ENCODE measurements at regions not wholly inside any gene's neighbourhood (a gene's known extent, or its start where the extent isn't known, plus 50 kb on each side); places are given as distances from the start of the nearest gene placed in this dataset.

- no peak for ATAC-seq (ENCODE audit: low FRiP score)
- TF ChIP-seq, protein P1, sequence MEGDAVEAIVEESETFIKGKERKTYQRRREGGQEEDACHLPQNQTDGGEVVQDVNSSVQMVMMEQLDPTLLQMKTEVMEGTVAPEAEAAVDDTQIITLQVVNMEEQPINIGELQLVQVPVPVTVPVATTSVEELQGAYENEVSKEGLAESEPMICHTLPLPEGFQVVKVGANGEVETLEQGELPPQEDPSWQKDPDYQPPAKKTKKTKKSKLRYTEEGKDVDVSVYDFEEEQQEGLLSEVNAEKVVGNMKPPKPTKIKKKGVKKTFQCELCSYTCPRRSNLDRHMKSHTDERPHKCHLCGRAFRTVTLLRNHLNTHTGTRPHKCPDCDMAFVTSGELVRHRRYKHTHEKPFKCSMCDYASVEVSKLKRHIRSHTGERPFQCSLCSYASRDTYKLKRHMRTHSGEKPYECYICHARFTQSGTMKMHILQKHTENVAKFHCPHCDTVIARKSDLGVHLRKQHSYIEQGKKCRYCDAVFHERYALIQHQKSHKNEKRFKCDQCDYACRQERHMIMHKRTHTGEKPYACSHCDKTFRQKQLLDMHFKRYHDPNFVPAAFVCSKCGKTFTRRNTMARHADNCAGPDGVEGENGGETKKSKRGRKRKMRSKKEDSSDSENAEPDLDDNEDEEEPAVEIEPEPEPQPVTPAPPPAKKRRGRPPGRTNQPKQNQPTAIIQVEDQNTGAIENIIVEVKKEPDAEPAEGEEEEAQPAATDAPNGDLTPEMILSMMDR (IDR thresholded peaks at IDR 0.05) = no peak
- DNase-seq (ENCODE audit: low spot score) = no peak
Measured at GRCh38 chr9:80242022-80242421, 670.3 kb downstream of the TLE4 start.

GRCh38 chr9:80235752-80236151, 664.0 kb downstream of the TLE4 start:
- ATAC-seq (ENCODE audit: low FRiP score) (no peak), DNase-seq (ENCODE audit: low spot score) (no peak)
- TF ChIP-seq, protein P1 (IDR thresholded peaks at IDR 0.05) = no peak

GRCh38 chr9:80233906-80234305, 662.1 kb downstream of the TLE4 start:
- no peak for DNase-seq (ENCODE audit: low spot score)
- ATAC-seq (ENCODE audit: low FRiP score) = no peak
- TF ChIP-seq, protein P1 (IDR thresholded peaks at IDR 0.05) = no peak

GRCh38 chr9:80233102-80233843, 661.5 kb downstream of the TLE4 start:
- DNase-seq (ENCODE audit: low spot score) = no peak
- no peak for ATAC-seq (ENCODE audit: low FRiP score)
- TF ChIP-seq, protein P1 (IDR thresholded peaks at IDR 0.05) = no peak

DNA sequence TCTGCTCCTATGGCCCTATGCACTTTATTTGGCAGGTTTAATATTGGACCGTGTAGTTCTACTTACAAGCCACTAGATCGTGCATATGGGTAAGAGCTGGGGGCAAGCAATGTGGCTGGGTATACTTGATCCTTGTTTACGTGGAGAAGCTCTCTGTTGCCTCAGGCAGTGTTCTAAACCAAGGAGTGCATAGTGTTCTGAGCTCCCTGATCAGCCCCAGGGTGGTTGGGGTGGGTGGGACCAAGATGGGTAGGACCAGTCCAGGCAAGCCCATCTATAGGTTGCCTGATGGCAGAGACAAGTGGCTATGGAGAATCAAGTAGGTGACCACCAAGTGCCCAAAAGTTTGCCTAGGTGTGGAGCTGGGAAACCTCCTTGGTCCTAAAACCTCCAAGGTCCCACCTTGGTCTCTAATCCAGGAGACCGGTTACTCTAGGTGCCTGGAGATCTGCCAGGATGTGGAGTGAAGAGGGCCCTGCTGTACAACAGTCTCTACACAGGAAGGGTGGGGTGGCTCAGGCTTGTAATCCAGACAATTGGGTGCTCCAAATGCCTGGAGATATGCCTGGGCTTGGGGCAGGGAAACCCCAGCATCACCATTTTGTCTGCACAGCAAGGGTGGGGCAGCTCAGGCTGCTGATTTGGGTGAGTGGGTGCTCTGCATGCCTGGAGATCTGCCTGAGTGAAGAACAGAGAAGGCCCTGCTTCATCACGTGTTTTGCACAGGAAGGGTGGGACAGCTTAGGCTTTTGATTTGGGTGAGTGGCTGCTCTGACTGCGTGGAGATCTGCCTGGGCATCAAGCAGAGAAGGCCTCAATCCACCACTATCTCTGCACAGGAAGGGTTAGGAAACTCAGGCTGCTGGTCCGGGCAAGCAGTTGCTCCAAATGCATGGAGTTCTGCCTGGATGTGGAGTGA, 659.8 kb downstream of the TLE4 start:
- DNase-seq (ENCODE audit: low spot score) = no peak
- TF ChIP-seq, protein P1 (IDR thresholded peaks at IDR 0.05) = no peak
- ATAC-seq (ENCODE audit: low FRiP score) = no peak

DNA sequence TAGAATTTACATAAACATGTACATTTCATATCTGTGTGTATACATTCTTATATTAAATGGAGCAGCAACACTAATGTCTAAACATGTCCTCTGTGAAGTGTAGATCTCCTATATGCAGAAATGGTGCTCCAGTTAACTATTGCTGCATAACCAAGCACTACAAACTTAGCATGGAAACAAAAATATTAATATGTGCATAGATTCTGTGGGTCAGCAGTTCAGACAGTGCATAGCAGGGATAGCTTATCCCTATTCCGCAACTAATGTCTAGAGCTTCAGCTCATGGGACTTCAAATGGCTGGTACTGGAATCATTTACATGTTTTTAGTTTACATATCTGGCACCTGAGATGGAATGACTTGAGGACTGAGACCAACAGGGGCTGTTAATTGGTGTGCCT, 652.1 kb downstream of the TLE4 start:
- TF ChIP-seq, protein P1 (IDR thresholded peaks at IDR 0.05) = no peak
- DNase-seq (ENCODE audit: low spot score) (no peak), ATAC-seq (ENCODE audit: low FRiP score) (no peak)
